NCI-H345 treated with DMSO at 0.1 percent for 48 hours (cell line): ENCODE measurements at regions not wholly inside any gene's neighbourhood (a gene's known extent, or its start where the extent isn't known, plus 50 kb on each side); places are given as distances from the start of the nearest gene placed in this dataset.
"Not testable (repeated sequence)": the region's sequence is repeated elsewhere in the genome, so short reads cannot be mapped to it uniquely, and the experiment has no call there.

Experiments
- DNase-seq: peaks from one replicate; lab custom pipeline; 2025; ENCODE audit not compliant: unreplicated experiment; lab: John Stamatoyannopoulos, UW

- DNase-seq = no peak
Observed at GRCh38 chr1:148386617-148387016, 96.5 kb downstream of the PPIAL4G start.

- DNase-seq = not testable (repeated sequence)
Observed at GRCh38 chr1:148386031-148386398, 97.1 kb downstream of the PPIAL4G start.

- DNase-seq = no peak
Observed at GRCh38 chr1:148385371-148386030, 97.6 kb downstream of the PPIAL4G start.

- DNase-seq = no peak
Observed at GRCh38 chr1:148383966-148384365, 99.1 kb downstream of the PPIAL4G start.

- DNase-seq = no peak
Observed at GRCh38 chr1:148379697-148380096, 103.4 kb downstream of the PPIAL4G start.

- no peak for DNase-seq
Observed at GRCh38 chr1:148379170-148379500, 104.0 kb downstream of the PPIAL4G start.

- DNase-seq = not testable (repeated sequence)
Observed at GRCh38 chr1:148377992-148378391, 105.1 kb downstream of the PPIAL4G start.

GRCh38 chr1:148377045-148377444 lies 106.1 kb downstream of the PPIAL4G start:
- DNase-seq = not testable (repeated sequence)

- DNase-seq = no peak
Observed at GRCh38 chr1:148374101-148374500, 109.0 kb downstream of the PPIAL4G start.

- no peak for DNase-seq
Observed at GRCh38 chr1:148373192-148373925, 109.7 kb downstream of the PPIAL4G start.

- DNase-seq = no peak
Observed at GRCh38 chr1:148372731-148373130, 110.4 kb downstream of the PPIAL4G start.

- DNase-seq = not testable (repeated sequence)
Observed at GRCh38 chr1:148372051-148372726, 110.9 kb downstream of the PPIAL4G start.

- DNase-seq = peak; percentile 85
Observed at GRCh38 chr1:148371551-148371994, 111.5 kb downstream of the PPIAL4G start.

- DNase-seq = not testable (repeated sequence)
Observed at GRCh38 chr1:148370661-148371060, 112.4 kb downstream of the PPIAL4G start.

GRCh38 chr1:148367596-148367995 lies 115.5 kb downstream of the PPIAL4G start:
- no peak for DNase-seq

- not testable (repeated sequence) for DNase-seq
Observed at GRCh38 chr1:148366136-148366753, 116.9 kb downstream of the PPIAL4G start.

- not testable (repeated sequence) for DNase-seq
Observed at GRCh38 chr1:148365151-148365550, 118.0 kb downstream of the PPIAL4G start.

GRCh38 chr1:148363979-148364378 lies 119.1 kb downstream of the PPIAL4G start:
- not testable (repeated sequence) for DNase-seq

- no peak for DNase-seq
Observed at GRCh38 chr1:148363439-148363810, 119.7 kb downstream of the PPIAL4G start.

GRCh38 chr1:148362626-148363438 lies 120.3 kb downstream of the PPIAL4G start:
- no peak for DNase-seq

GRCh38 chr1:148362216-148362611 lies 120.9 kb downstream of the PPIAL4G start:
- DNase-seq = no peak
